Lung (tissue), 11 donors: ENCODE measurements at regions not wholly inside any gene's neighbourhood (a gene's known extent, or its start where the extent isn't known, plus 50 kb on each side); places are given as distances from the start of the nearest gene placed in this dataset.

ENCODE experiments used
- ATAC-seq: fragments of 200-7000 bp; cut with Tn5 transposase; one replicate; pipeline ENCODE4 v1.9.1; 2020; ENCODE audit warnings: moderate number of reproducible peaks; ENCODE audit not compliant: insufficient read depth, low FRiP score
- DNase-seq, 3 donors: peaks; one replicate each; pipeline ENCODE4 v3.0.0-alpha.2; 2013 to 2017
- H3K27ac ChIP-seq, 2 donors: one replicate each; pipeline ENCODE4 v1.5.1; 2013; ENCODE audit warnings: mild to moderate bottlenecking in 2 of 2, moderate library complexity in 2 of 2, control low read depth in 1 of 2, inconsistent platforms in 1 of 2, low read depth in 1 of 2, low read length in 1 of 2
- H3K27me3 ChIP-seq, 3 donors: one replicate each; pipeline ENCODE4 v1.5.1; 2013; ENCODE audit warnings: low read length in 2 of 3; ENCODE audit not compliant: control insufficient read depth in 3 of 3, insufficient read depth in 3 of 3
- H3K36me3 ChIP-seq, 4 donors: one replicate each; pipeline ENCODE4 v1.5.1; 2013; ENCODE audit warnings: low read length in 4 of 4, mild to moderate bottlenecking in 1 of 4, moderate library complexity in 1 of 4; ENCODE audit not compliant: control insufficient read depth in 4 of 4, insufficient read depth in 4 of 4
- H3K4me1 ChIP-seq, 5 donors: one replicate each; pipeline ENCODE4 v1.5.1; 2013; ENCODE audit warnings: low read length in 5 of 5, mild to moderate bottlenecking in 2 of 5, moderate library complexity in 1 of 5; ENCODE audit not compliant: control insufficient read depth in 5 of 5, insufficient read depth in 5 of 5
- H3K4me3 ChIP-seq: one replicate; pipeline ENCODE4 v1.5.1; 2013; ENCODE audit warnings: mild to moderate bottlenecking, control low read depth, moderate library complexity
- H3K9ac ChIP-seq, 2 donors: one replicate each; pipeline ENCODE4 v1.5.1; 2013; ENCODE audit warnings: low read length in 2 of 2, control low read depth in 1 of 2; ENCODE audit not compliant: insufficient read depth in 1 of 2
- H3K9me3 ChIP-seq, 4 donors: one replicate each; pipeline ENCODE4 v1.5.1; 2013; ENCODE audit warnings: low read length in 3 of 4, mild to moderate bottlenecking in 1 of 4, moderate library complexity in 1 of 4; ENCODE audit not compliant: control insufficient read depth in 4 of 4, insufficient read depth in 3 of 4
- CTCF ChIP-seq: IDR thresholded peaks from 2 replicates; pipeline ENCODE4 v1.5.1; 2012; ENCODE audit warnings: mild to moderate bottlenecking; ENCODE audit errors: control extremely low read depth, extremely low read depth
- WGBS, 2 donors: extraction: QIAGEN DNeasy Blood & Tissue Kit; methylation state at CpG; one replicate each; pipeline ENCODE4 v1.1.7; 2013; 5-methylcytosine and 5-hydroxymethylcytosine counted together
- donor health status: control.
- donor health status: control.
- donor health status: Bipolar disorder and iron deficiency.
- donor health status: healthy.
- donor health status: DM: yes; HTN: yes; CAD: no.

DNA sequence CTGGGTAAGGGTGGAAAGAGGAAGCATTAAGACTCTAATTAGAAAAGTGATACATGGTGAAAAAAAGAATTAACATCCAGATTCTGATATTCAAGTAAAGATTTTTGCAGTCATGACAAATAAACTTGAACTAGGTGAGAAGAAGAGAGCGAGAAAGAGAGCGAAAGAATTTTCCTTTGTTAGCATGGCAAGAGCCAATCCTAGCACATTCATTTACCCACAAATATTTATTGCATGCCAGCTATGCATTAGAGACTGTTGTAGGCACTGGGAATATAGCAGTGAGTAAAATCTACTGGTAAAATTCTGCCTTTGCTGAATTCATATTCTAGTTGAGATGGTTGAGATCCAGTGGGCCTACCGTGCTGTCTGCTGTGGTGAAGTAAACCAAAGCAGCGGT is 177.9 kb upstream of the DPH6 start:
- no peak for TF ChIP-seq CTCF
- 92 to 93% methylated on average over 4 of the region's 4 CpGs for WGBS, 2 donors
- ATAC-seq: no peak

DNA sequence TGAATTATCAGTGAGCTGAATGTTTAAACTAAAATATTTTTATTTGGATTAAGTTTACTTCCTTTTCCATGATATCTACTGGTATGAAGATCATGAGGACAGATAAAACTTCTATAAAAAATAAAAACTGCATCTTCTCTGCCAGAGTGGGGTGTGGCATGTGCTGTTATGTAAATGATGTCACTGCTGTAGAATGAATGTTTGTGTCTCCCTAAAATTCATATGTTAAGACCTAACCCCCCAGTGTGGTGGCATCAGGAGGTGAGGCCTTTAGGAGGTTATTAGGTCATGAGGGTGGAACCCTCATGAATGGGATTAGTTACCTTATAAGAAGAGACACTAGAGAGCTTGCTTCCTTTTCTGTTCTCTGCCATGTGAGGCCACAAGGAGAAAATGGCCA is 178.7 kb upstream of the DPH6 start:
- Histone ChIP-seq H3K9me3 (no peaks in the 10 kb centered on the region), H3K9ac (no peak overlapping the region), H3K4me1 (peaks cover 0 to 15% (median 0%) of the 10 kb centered on the region in 5 donors), H3K27ac (no peak overlapping the region), H3K27me3 (no peaks in the 10 kb centered on the region), H3K4me3 (no peak overlapping the region), H3K36me3 (no peaks in the 10 kb centered on the region)
- ATAC-seq (no peak), DNase-seq (no peak)
- TF ChIP-seq CTCF: no peak

More for the DNA sequence above, 177.9 kb upstream of the DPH6 start:
- Histone ChIP-seq H3K27me3 (no peaks in the 10 kb centered on the region), H3K36me3 (no peaks in the 10 kb centered on the region), H3K4me1 (peaks cover 0 to 11% (median 0%) of the 10 kb centered on the region in 5 donors), H3K4me3 (no peak overlapping the region), H3K9me3 (no peaks in the 10 kb centered on the region), H3K9ac (no peak overlapping the region), H3K27ac (no peak overlapping the region)
- DNase-seq: no peak

GRCh38 chr15:35725353-35725752 is 179.4 kb upstream of the DPH6 start:
- Histone ChIP-seq H3K9ac (no peak overlapping the region), H3K27me3 (no peaks in the 10 kb centered on the region), H3K9me3 (no peaks in the 10 kb centered on the region), H3K36me3 (no peaks in the 10 kb centered on the region), H3K4me1 (peaks cover 0 to 15% (median 0%) of the 10 kb centered on the region in 5 donors), H3K4me3 (no peak overlapping the region), H3K27ac (no peak overlapping the region)
- ATAC-seq: no peak
- WGBS, 2 donors: 88 to 90% methylated on average over 3 of the region's 3 CpGs
- no peak for DNase-seq
- no peak for TF ChIP-seq CTCF

- WGBS, 2 donors: 78 to 80% methylated on average over 9 of the region's 9 CpGs
- no peak overlapping the region for H3K4me3 ChIP-seq
- ATAC-seq (no peak), DNase-seq (peak in 1 of 3 donors; percentile 13)
- peaks cover 0 to 15% (median 0%) of the 10 kb centered on the region in 5 donors for H3K4me1 ChIP-seq
- no peak overlapping the region for H3K9ac ChIP-seq
- H3K9me3 ChIP-seq: no peaks in the 10 kb centered on the region
- no peak for TF ChIP-seq CTCF
- H3K27me3 ChIP-seq: no peaks in the 10 kb centered on the region
- no peaks in the 10 kb centered on the region for H3K36me3 ChIP-seq
- no peak overlapping the region for H3K27ac ChIP-seq
These were observed 181.7 kb upstream of the DPH6 start for GRCh38 chr15:35727627-35728026.
